ENCODE measurements at regions not wholly inside any gene's neighbourhood (a gene's known extent, or its start where the extent isn't known, plus 50 kb on each side); places are given as distances from the start of the nearest gene placed in this dataset.

- TF ChIP-seq CHD7 (IDR thresholded peaks at IDR 0.05; ENCODE audit: insufficient replicate concordance, low read length) (no peak), HDAC2 (IDR thresholded peaks at IDR 0.05; ENCODE audit: borderline replicate concordance in 1 of 2, low read depth in 2 of 2, low read length in 2 of 2) (peak in 1 of 2 experiments; percentile 45; a peak in 2 of 4 replicates), YY1 (IDR thresholded peaks at IDR 0.05; ENCODE audit: low read depth, low read length) (no peak), CHD2 (IDR thresholded peaks at IDR 0.05; ENCODE audit: low read length) (no peak), TAF7 (optimal IDR thresholded peaks at IDR 0.05; ENCODE audit: borderline replicate concordance, low read depth, low read length) (peak; percentile 33), HDAC6 (IDR thresholded peaks at IDR 0.05; ENCODE audit: low read depth, low read length) (no peak), MAFK (IDR thresholded peaks at IDR 0.05; ENCODE audit: low read depth, low read length) (no peak), NANOG (IDR thresholded peaks at IDR 0.05; ENCODE audit: insufficient read depth, low read depth, low read length, poor library complexity, severe bottlenecking) (no peak), CEBPB (IDR thresholded peaks at IDR 0.05; ENCODE audit: low read depth, low read length) (no peak), GTF2F1 (IDR thresholded peaks at IDR 0.05; ENCODE audit: borderline replicate concordance, low read depth, low read length) (no peak), SP1 (IDR thresholded peaks at IDR 0.05; ENCODE audit: low read depth, low read length) (0 out of 2 replicates have a peak, but pooled peaks have one; percentile 21), TBP (IDR thresholded peaks at IDR 0.05; ENCODE audit: low read depth, low read length) (no peak), TAF1 (IDR thresholded peaks at IDR 0.05; ENCODE audit: low read depth, low read length) (no peak)
These were observed 102.5 kb downstream of the MRM1 start (continued) for GRCh38 chr17:36703860-36704266.
